HG03460 (cell line): ENCODE measurements at regions not wholly inside any gene's neighbourhood (a gene's known extent, or its start where the extent isn't known, plus 50 kb on each side); places are given as distances from the start of the nearest gene placed in this dataset.
"Not testable (repeated sequence)": the region's sequence is repeated elsewhere in the genome, so short reads cannot be mapped to it uniquely, and the experiment has no call there.

ENCODE experiments used
- ATAC-seq: cut with Tn5 transposase; IDR thresholded peaks from one replicate; pipeline ENCODE4 v1.9.1; 2021; ENCODE audit not compliant: unreplicated experiment

GRCh38 chr22:23443905-23444304 lies 136.2 kb downstream of the IGLL1 start:
- not testable (repeated sequence) for ATAC-seq

GRCh38 chr22:23439581-23439980 lies 140.5 kb downstream of the IGLL1 start:
- not testable (repeated sequence) for ATAC-seq

DNA sequence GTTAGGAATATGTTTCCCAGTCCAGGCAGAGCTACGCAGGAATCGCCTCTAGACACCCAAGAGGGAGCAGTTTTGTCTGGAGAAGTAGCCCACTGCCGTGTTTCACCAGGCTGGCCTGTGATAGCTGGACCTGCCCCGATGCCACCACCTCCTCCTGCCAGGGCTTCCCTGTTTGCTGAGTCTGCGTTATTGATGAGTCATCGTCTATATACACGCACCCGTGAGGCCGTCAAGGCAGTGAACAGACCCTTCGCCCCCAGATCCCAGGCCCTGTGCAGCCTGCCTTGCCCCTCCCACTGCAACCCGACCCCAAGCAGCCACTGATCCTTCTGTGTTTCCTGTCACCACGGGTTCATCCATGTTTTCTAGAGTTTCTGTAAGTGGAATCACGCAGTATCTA lies 141.9 kb downstream of the IGLL1 start:
- no peak for ATAC-seq

GRCh38 chr22:23437779-23438178 lies 142.3 kb downstream of the IGLL1 start:
- no peak for ATAC-seq

- not testable (repeated sequence) for ATAC-seq
Observed at GRCh38 chr22:23437107-23437395, 143.0 kb downstream of the IGLL1 start.

DNA sequence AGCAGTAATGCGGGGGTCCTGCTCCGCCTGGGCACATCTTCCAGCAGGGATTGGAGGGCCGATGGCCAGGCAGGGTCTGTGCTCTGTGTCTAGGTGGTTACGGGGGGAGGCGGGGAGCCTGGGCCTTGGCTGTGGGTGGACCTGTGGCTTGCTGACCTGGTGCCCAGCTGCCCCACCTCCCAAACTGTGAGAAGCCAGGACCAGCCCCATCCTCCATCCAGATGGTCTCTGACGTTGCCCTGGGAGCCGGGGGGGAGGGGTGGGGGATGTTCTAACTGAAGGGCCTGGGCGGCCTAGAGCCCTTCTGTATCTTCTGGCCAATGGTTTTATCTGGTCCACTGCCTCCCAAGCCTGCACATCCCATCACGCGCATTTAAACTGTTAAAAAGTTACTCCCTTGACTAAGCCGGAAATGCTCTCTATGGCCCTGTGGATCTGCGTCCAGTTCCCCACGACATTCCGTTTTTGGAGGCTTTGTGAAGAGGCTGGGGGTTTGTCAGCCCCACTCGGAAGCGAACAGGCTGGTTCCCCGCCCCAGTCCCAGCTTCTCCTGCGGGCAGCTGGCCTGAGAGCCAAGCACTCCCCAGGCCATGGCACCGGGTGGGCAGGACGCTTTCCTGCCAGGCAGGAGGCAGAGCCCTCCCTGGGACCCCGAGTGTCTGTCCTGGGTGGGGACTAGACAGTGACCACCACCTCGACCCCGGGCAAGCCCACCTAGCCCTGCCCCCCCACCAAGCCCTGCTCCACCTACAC lies 143.6 kb downstream of the IGLL1 start:
- ATAC-seq: not testable (repeated sequence)

- ATAC-seq: not testable (repeated sequence)
Observed at GRCh38 chr22:23435186-23435585, 144.9 kb downstream of the IGLL1 start.

GRCh38 chr22:23434198-23434830 lies 145.8 kb downstream of the IGLL1 start:
- not testable (repeated sequence) for ATAC-seq

GRCh38 chr22:23433127-23434005 lies 146.7 kb downstream of the IGLL1 start:
- not testable (repeated sequence) for ATAC-seq

DNA sequence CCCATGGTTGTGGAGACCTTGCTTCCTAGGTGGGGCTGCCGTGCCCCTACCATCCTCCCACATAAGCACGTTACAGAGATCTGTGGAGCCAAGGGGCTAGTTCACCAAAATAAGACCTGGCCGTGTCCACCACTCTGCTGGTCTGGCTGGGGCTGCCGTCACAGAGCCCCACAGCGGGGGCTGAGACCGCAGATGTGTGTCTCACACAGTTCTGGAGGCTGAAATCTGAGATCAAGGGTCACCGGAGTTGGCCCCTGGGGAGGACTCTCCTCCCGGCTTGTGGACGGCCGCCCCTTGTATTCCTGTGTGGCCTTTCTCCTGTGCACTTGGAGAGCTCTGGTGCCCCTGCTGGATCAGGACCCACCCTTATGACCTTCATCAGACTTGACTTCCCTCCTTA lies 147.4 kb downstream of the IGLL1 start:
- ATAC-seq: not testable (repeated sequence)

GRCh38 chr22:23431337-23432072 lies 148.6 kb downstream of the IGLL1 start:
- no peak for ATAC-seq

- not testable (repeated sequence) for ATAC-seq
Observed at GRCh38 chr22:23424551-23425068, 155.5 kb downstream of the IGLL1 start.

- ATAC-seq: no peak
Observed at GRCh38 chr22:23424031-23424430, 156.1 kb downstream of the IGLL1 start.

DNA sequence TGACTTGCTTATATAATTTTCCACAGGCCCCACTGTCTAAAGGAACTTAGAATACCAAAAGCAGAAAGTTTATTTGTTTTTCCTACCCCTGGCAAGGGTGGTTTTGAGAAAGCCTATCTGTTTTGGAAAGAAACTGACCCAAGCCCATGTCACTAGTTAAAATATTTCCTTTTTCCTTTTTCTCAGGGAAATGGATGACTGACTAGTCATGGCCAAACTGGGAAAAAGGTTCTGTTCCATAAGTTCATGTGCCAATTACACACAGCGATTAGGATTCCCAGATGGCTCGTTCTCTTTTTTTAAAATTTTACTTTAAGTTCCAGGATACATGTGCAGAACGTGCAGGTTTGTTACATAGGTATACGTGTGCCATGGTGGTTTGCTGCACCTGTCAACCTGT lies 157.8 kb downstream of the IGLL1 start:
- not testable (repeated sequence) for ATAC-seq

GRCh38 chr22:23421300-23421699 lies 158.8 kb downstream of the IGLL1 start:
- not testable (repeated sequence) for ATAC-seq

GRCh38 chr22:23419931-23420330 lies 160.2 kb downstream of the IGLL1 start:
- no peak for ATAC-seq

DNA sequence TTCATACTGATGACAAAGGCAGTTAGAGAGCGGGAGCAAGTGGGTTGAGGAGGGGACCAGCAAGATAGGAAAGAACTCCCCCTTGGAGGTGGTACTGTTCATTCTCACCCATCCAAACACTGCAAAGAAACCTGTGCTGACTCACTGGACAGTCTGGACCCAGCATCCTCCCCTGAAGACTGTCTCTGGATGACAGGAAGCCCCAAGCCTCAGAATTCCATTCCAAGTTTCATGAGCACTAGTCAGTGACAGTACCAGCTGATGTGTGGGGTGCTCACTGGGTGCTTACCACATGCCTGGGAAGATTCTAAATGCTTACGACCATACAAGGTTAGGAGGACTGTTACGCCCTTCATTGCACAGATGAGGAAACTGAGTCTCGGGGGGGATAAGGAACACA lies 160.9 kb downstream of the IGLL1 start:
- ATAC-seq: no peak

DNA sequence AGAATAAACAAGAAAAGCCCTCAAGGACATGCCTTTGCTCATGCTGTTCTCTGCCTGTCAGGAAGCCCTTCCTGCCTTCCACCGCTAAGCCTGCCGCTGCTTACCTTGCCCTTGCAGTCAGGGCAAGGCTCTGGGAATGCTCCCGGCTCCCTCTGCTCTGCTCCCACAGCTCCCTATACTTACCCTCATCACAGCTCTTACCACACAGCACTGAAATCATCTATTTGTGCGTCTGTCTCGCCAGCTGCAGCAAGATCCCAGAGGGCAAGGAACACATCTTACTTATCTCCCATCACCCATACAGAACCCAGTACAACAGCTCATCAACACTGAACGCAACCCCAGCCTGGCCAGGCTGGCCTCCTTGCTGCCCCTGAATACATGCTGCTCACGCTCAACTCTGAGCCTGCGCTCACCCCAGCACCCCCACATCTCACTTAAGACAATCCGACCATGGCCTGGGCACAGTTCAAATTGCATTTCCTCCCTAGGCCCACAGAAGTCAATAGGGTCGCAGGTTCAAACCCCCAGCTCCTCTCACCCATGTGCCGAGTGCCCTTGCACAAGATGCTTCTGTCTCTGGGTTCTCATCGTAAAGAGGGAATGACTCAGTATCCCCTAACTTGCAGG lies 161.8 kb downstream of the IGLL1 start:
- ATAC-seq: no peak

- not testable (repeated sequence) for ATAC-seq
Observed at GRCh38 chr22:23417327-23417726, 162.8 kb downstream of the IGLL1 start.

- not testable (repeated sequence) for ATAC-seq
Observed at GRCh38 chr22:23416169-23416690, 163.9 kb downstream of the IGLL1 start.
